ENCODE measurements at regions not wholly inside any gene's neighbourhood (a gene's known extent, or its start where the extent isn't known, plus 50 kb on each side); places are given as distances from the start of the nearest gene placed in this dataset.
"Not testable (repeated sequence)": the region's sequence is repeated elsewhere in the genome, so short reads cannot be mapped to it uniquely, and the experiment has no call there.

GRCh38 chr21:15932726-15933125 is 202.9 kb downstream of the USP25 start:
- DNase-seq = no peak

GRCh38 chr21:15935530-15935929 is 205.7 kb downstream of the USP25 start:
- DNase-seq = no peak

GRCh38 chr21:15943009-15943666 is 213.4 kb downstream of the USP25 start:
- DNase-seq = no peak

GRCh38 chr21:15947677-15948076 is 217.9 kb downstream of the USP25 start:
- DNase-seq = no peak

GRCh38 chr21:15953551-15954116 is 223.9 kb downstream of the USP25 start:
- no peak for DNase-seq

- DNase-seq = no peak
These were observed 234.6 kb downstream of the USP25 start for GRCh38 chr21:15964236-15964855.

- no peak for DNase-seq
These were observed 236.4 kb downstream of the USP25 start for GRCh38 chr21:15966231-15966630.

GRCh38 chr21:15966651-15967050 is 236.9 kb downstream of the USP25 start:
- no peak for DNase-seq

- no peak for DNase-seq
These were observed 237.9 kb downstream of the USP25 start for GRCh38 chr21:15967661-15968060.

GRCh38 chr21:15968776-15969310 is 239.1 kb downstream of the USP25 start:
- DNase-seq = no peak

- DNase-seq = no peak
These were observed 247.0 kb downstream of the USP25 start for GRCh38 chr21:15976807-15977206.

- DNase-seq = no peak
These were observed 248.5 kb downstream of the USP25 start for GRCh38 chr21:15978215-15978738.

GRCh38 chr21:15979493-15979892 is 249.7 kb downstream of the USP25 start:
- not testable (repeated sequence) for DNase-seq

GRCh38 chr21:15986277-15986676 is 256.5 kb downstream of the USP25 start:
- DNase-seq = no peak

GRCh38 chr21:15992171-15992570 is 262.4 kb downstream of the USP25 start:
- no peak for DNase-seq

- DNase-seq = no peak
These were observed 264.2 kb downstream of the USP25 start for GRCh38 chr21:15993951-15994350.

GRCh38 chr21:15999741-16000140 is 270.0 kb downstream of the USP25 start:
- no peak for DNase-seq

- DNase-seq = no peak
These were observed 273.2 kb downstream of the USP25 start for GRCh38 chr21:16002874-16003466.

GRCh38 chr21:16004086-16004485 is 274.3 kb downstream of the USP25 start:
- no peak for DNase-seq

GRCh38 chr21:16004523-16004922 is 274.7 kb downstream of the USP25 start:
- DNase-seq = no peak

GRCh38 chr21:16005996-16006395 is 276.2 kb downstream of the USP25 start:
- DNase-seq = no peak

GRCh38 chr21:16007943-16008342 is 278.2 kb downstream of the USP25 start:
- DNase-seq = no peak

GRCh38 chr21:16011719-16012118 is 281.9 kb downstream of the USP25 start:
- no peak for DNase-seq

- no peak for DNase-seq
These were observed 283.8 kb downstream of the USP25 start for GRCh38 chr21:16013570-16013969.

Data from activated CD4-positive, alpha-beta T cell treated with anti-CD3 and anti-CD28 coated beads, Interleukin-2, amount 50 U/mL, for 4 hours (primary cell).